WI38 (cell line): ENCODE measurements at regions not wholly inside any gene's neighbourhood (a gene's known extent, or its start where the extent isn't known, plus 50 kb on each side); places are given as distances from the start of the nearest gene placed in this dataset.

ENCODE experiments used
- H3K4me3 ChIP-seq: 2 replicates; pipeline ENCODE4 v1.5.1; 2011; ENCODE audit warnings: low read depth, mild to moderate bottlenecking, control low read depth, low read length
- CTCF ChIP-seq: IDR thresholded peaks from 2 replicates; pipeline ENCODE4 v1.5.1; 2012; ENCODE audit warnings: low read depth, mild to moderate bottlenecking, control low read depth, low read length

DNA sequence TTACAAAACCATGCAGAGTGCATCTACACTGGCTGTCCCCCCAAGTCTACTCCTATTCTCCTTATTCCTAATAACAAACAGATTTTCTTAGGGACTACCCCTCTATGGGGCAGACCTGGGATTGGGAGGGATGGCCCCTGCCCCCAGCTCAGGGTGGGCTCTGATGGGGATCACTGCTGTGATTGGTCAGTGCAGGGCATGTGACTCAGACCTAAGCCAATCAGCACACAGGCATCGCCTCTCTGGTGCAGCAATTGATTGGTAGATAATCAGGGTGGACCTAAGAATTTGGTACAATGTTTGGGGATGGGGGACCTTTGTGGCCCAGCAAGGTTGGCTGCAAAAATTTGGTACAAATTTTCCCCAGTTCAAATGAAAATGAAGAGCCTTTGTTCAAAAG, 57.2 kb upstream of the SHANK2 start:
- TF ChIP-seq CTCF, result no peak
- H3K4me3 ChIP-seq, result no peak overlapping the region

DNA sequence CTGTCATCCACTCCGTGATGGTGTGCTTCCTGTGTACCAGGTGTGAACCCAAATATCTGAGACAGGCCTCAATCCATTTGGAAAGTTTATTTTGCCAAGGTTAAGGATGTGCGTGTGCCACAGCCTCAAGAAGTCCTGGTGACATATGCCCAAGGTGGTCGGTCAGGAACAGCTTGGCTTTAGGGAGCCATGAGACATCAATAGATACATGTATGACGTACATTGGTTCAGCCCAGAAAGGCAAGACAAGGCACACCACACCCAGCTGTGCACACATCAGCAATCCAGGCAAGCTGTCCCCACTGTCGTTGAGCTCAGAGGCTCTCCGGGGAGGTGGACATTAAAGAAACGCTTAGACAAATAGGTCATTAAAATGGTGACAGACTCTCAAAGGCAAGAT, 56.8 kb upstream of the SHANK2 start:
- TF ChIP-seq CTCF, result no peak
- H3K4me3 ChIP-seq, result no peak overlapping the region

GRCh38 chr11:71307811-71308645, 55.7 kb upstream of the SHANK2 start:
- no peak overlapping the region for H3K4me3 ChIP-seq
- TF ChIP-seq CTCF, result no peak

- no peak overlapping the region for H3K4me3 ChIP-seq
- TF ChIP-seq CTCF, result no peak
Observed at GRCh38 chr11:71305451-71306125, 53.2 kb upstream of the SHANK2 start.

- no peak for TF ChIP-seq CTCF
- H3K4me3 ChIP-seq, result no peak overlapping the region
Observed at GRCh38 chr11:71305041-71305440, 52.7 kb upstream of the SHANK2 start.

DNA sequence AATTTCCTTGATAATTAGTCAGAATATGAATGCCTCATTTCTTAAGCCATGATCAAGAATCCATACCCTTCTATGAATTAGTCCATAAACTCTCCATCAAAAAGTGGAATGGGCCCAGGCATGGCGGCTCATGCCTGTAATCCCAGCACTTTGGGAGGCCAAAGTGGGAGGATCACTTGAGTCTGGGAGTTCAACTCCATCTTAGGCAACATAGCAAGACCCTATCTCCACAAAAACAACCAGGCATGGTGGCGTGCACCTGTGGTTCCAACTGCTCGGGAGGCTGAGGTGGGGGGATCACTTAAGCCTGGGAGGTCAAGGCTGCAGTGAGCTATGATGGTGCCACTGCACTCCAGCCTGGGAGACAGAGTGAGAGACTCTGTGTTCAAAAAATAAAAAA, 52.1 kb upstream of the SHANK2 start:
- no peak overlapping the region for H3K4me3 ChIP-seq
- TF ChIP-seq CTCF, result no peak

GRCh38 chr11:71304045-71304444, 51.7 kb upstream of the SHANK2 start:
- H3K4me3 ChIP-seq, result no peak overlapping the region
- no peak for TF ChIP-seq CTCF
